ENCODE measurements at regions not wholly inside any gene's neighbourhood (a gene's known extent, or its start where the extent isn't known, plus 50 kb on each side); places are given as distances from the start of the nearest gene placed in this dataset.

- intact Hi-C loops (cut with micrococcal nuclease): no loop called here
Observed at GRCh38 chr9:13412331-13412730, 132.8 kb upstream of the MPDZ start.

GRCh38 chr9:13411791-13412190, 132.3 kb upstream of the MPDZ start:
- intact Hi-C loops (cut with micrococcal nuclease): no loop called here

DNA sequence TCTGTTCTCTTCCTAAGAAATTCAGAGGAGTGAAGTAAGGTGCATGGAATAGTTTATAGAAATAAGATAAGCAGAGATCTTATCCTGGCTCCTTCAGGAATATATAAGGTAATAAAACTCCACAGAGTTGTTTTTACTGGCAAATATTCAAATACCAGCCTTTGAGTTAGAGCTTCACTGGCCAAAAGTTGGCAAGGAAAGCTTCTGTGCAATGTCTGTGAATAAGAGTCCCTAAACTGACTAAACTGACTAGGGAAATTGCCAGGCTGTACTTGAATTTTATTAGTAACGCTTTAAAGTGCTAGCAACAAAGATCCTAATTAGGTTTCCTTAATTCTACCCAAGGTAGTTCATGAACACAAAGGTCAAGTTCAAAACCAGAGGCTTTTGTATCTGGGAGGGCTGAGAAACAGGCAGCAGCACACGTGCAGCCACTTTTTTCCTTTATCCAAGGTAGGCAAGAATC, 131.1 kb upstream of the MPDZ start:
- intact Hi-C loops (cut with micrococcal nuclease): no loop called here

GRCh38 chr9:13397661-13398060, 118.2 kb upstream of the MPDZ start:
- intact Hi-C loops (cut with micrococcal nuclease): no loop called here

DNA sequence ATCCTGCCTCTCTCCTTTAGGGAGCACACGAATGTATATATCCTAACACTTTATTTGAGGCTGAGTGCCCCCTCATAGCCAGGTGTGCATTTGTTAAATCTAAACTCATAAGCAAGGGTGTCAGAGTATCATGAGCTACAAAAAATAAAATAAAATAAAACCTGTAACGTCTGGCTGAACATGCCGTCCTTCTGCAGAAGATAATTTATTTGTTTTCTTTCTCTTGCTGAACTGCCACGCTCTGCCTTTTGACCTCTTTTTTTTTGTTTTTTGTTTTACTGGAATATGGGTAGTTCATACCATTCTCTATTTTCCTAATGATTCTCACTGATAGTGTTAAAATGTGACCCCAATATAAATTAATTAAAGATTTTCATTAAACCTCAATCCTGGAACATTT, 117.7 kb upstream of the MPDZ start:
- intact Hi-C loops (cut with micrococcal nuclease): no loop called here

- intact Hi-C loops (cut with micrococcal nuclease): no loop called here
Observed at GRCh38 chr9:13396418-13396817, 116.9 kb upstream of the MPDZ start.

DNA sequence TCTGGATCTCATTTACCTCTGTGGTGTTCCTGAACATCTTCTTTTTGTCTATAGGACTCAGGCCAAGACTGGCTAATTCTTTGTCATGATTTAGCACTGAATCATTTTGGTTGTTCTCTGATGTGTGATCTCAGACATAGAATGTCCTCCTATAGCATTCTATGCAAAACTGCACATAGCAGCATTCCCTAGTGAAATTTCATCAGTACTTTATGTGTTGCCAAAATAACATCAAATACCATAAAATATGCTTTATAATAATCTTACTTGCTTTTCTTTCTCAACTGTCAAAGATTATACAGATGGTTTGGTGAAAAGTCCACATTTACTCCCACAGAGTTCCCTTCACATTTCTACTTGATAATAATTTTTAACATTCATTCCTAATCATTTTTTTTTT, 115.7 kb upstream of the MPDZ start:
- intact Hi-C loops (cut with micrococcal nuclease): no loop called here

GRCh38 chr9:13388157-13388556, 108.7 kb upstream of the MPDZ start:
- intact Hi-C loops (cut with micrococcal nuclease): no loop called here

DNA sequence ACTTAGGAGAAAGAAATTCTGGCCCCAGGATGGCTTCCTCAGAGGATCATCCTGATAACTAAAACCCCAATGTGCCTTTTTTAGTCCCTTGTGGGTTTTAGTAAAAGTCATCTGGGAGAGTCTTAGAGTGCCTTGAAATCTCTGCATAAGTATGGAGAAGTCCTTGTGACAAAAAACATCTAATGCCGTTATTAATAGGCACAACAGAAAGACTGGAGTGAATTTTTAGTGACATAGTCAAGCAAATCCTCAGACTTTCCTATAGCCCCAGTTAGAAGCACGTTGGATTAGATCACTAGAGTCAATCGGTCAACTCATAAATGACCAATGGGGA, 108.2 kb upstream of the MPDZ start:
- intact Hi-C loops (cut with micrococcal nuclease): no loop called here

DNA sequence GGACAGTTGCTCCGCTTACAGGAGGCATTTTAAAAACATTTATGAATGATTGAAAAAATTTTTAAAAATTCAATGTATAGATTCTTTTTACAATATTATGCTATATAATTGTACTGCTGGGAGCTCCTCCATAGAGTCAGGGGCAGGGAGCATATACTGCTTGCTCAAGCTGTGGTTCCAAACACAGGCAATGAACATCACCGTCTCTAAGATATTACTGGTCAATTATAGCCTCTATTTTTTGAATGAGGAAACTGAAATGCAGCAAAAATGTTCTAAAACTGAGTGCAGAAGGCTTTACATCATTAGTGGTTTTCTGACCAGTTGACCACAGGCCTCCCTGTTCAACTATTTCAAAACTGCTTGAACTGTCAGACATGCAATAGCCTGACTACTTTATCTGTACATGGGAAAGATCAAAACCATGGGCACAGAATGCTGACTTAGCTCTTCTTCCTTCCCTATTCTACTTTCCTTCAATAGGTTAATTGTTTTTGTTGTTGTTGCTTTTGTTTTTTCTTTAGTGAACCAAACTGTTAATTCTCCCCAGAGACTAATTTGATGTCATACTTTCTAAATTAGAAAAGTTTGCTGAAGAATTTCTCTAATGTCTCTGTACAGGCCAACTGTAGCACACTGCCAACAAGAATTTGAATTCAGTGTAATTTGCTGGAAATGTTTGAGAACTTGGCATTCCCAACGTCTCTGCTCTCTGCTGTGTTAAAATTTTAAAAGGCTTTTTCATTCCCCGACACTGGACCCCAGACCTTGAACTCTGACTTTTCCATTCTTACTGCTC, 107.6 kb upstream of the MPDZ start:
- intact Hi-C loops (cut with micrococcal nuclease): no loop called here

DNA sequence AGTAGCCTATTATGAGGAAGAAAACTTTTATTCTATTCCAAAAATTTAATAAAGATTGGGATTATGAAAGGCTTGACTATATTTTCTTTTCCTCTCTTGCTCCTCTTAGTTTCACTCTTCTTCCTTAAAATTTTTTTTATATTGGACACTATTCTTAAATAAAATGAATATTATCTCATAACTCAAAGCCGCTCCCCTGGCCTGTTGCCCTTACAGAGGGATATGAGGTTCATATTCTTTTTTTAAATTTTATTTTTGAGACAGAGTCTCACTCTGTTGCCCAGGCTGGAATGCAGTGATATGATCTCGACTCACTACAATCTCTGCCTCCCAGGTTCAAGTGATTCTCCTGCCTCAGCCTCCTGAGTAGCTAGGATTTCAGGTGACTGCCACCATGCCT, 106.8 kb upstream of the MPDZ start:
- intact Hi-C loops (cut with micrococcal nuclease): no loop called here

- intact Hi-C loops (cut with micrococcal nuclease): no loop called here
Observed at GRCh38 chr9:13383855-13384254, 104.4 kb upstream of the MPDZ start.

- intact Hi-C loops (cut with micrococcal nuclease): no loop called here
Observed at GRCh38 chr9:13383216-13383615, 103.7 kb upstream of the MPDZ start.

- intact Hi-C loops (cut with micrococcal nuclease): no loop called here
Observed at GRCh38 chr9:13382595-13382994, 103.1 kb upstream of the MPDZ start.

DNA sequence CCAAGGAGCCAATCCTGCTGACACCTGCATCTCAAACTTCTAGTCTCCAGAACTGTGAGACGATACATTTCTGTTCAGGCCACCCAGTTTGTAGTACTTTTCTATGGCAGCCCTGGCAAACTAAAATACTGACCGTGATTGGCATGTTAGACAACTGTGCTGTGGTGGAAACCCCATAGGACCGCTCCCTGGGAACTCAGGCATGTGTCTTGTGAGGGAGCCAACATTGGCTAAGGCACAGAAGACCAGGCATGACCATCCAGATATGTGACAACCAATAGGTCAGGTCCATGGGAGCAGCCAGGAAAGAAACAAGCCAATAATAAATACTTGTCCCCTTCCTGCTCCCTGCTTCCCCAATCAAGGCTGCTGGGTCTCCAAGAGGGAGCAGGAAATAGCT, 101.4 kb upstream of the MPDZ start:
- intact Hi-C loops (cut with micrococcal nuclease): no loop called here

DNA sequence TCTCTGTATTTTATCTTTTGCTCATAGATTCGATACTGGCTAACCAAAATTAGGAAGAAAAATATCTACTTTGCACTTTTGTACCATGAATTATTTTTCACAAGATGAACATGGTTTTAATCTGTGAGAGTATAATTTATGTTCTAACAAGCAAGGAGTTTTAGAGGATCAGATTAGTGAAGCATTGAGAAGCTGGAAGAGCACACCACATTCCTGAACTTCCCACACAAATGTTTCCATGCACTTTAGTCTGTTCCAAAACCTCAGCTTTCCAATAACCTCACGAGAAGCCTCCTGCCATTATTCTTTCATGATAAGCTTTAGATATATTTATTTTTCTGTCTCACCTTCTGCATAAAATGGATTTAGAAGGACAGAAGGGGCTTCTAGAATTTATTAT, 98.7 kb upstream of the MPDZ start:
- intact Hi-C loops (cut with micrococcal nuclease): no loop called here

- intact Hi-C loops (cut with micrococcal nuclease): no loop called here
Observed at GRCh38 chr9:13377171-13377925, 97.9 kb upstream of the MPDZ start.

DNA sequence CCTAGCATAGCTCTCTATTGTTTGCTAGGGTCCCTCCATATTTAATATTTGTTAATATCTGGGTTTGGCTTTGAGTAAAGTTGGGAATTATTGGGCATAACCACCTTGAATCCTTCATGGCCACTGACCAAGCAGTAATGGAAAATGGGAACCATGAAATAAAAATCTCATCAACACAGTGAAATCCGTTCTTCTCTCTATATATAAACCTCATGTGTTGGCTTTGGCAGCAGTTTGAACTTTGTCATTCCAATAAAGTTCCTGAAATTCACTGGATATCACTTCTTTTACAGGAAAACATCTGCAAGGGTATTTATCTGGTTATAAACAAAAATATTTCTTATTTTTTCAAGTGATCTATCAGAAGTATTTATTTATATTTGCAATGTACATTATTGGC, 93.0 kb upstream of the MPDZ start:
- intact Hi-C loops (cut with micrococcal nuclease): no loop called here

DNA sequence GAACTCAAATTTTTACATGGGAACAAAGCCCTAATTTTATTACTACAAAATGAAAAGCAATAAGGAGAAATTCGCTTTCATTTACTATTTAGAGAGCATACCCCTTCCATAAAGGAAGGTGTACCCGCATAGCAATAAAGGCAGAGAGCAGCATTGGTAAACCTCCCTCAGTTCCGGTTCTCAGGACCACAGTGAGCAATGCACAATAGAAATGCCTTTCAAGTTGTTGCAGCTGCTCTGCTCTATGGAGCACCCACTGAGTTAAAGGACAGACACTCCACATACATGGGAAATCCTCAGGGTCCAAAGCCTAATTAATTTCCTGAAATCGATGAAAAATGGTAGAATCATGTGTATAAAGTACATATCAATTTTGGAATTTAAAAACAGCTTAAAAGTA, 89.9 kb upstream of the MPDZ start:
- intact Hi-C loops (cut with micrococcal nuclease): no loop called here

DNA sequence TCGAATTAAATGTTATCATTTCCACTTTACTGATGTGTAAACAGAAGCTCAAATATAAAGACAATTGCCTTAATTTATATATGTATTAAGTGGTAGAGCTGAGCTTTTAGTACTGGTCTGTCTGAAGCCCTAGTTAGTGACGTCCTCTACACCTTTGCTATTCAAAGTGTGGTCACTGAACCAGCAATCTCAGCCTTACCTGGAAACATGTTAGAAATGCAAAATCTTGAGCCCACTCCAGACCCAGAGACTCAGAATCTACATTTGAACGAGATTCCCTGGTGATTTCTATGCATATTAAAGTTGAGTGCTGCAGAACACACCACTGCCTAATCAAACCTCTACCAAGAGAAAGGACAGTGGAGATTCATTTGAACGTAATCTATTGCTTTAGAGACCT, 88.3 kb upstream of the MPDZ start:
- intact Hi-C loops (cut with micrococcal nuclease): no loop called here

DNA sequence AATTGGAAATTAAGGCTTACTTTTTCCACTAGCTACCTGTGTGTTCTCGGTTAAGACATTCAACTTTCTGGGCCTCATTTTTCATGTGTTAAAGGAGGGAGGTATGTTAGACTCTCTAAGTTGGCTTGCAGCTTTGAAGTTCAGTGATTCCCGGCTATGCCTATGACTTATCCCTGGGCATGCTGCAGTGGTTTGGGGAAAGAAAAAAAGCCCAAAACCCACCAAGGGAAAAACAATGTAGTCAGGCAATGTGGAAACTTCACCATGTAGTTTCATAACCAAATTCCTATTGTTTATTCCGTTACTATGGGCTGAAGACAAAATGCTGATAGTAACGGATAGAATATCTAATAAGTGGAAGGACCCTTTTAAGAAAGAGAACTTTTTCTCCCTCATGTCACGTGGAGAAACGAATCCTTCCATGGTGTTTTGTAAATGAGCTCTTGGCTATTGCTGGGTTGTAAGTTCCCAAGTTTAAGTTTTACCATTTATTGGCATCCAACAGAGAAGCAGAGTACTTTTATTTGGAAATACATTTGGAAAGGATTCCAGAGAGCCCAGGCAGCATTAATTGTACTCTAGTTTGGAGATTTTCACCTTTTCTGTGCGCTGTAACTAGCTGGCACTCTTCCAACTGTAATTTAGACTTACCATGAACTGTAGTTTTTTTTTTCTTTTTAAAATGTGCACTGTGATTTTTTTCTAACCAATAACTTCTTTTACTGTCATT, 84.9 kb upstream of the MPDZ start:
- intact Hi-C loops (cut with micrococcal nuclease): no loop called here

GRCh38 chr9:13361076-13361475, 81.6 kb upstream of the MPDZ start:
- intact Hi-C loops (cut with micrococcal nuclease): no loop called here
